BLaER1 (cell line): ENCODE measurements at regions not wholly inside any gene's neighbourhood (a gene's known extent, or its start where the extent isn't known, plus 50 kb on each side); places are given as distances from the start of the nearest gene placed in this dataset.

Source experiments
- H3K27ac ChIP-seq: shearing (Covaris generic); formaldehyde crosslinking; 2 replicates; pipeline ENCODE4 v1.8.1; 2022
- H3K27me3 ChIP-seq: shearing (Covaris generic); formaldehyde crosslinking; 2 replicates; pipeline ENCODE4 v1.8.1; 2022
- H3K36me3 ChIP-seq: shearing (Covaris generic); formaldehyde crosslinking; 2 replicates; pipeline ENCODE4 v1.8.1; 2022
- H3K4me1 ChIP-seq: shearing (Covaris generic); formaldehyde crosslinking; 2 replicates; pipeline ENCODE4 v1.8.1; 2022
- H3K4me2 ChIP-seq: shearing (Covaris generic); formaldehyde crosslinking; 2 replicates; pipeline ENCODE4 v1.8.1; 2022
- H3K4me3 ChIP-seq: shearing (Covaris generic); formaldehyde crosslinking; 2 replicates; pipeline ENCODE4 v1.8.1; 2022
- H3K9ac ChIP-seq: shearing (Covaris generic); formaldehyde crosslinking; 2 replicates; pipeline ENCODE4 v1.8.1; 2022
- H3K9me3 ChIP-seq: shearing (Covaris generic); formaldehyde crosslinking; 2 replicates; pipeline ENCODE4 v1.8.1; 2022
- H4K20me1 ChIP-seq: shearing (Covaris generic); formaldehyde crosslinking; 2 replicates; pipeline ENCODE4 v1.8.1; 2022
- Cebpa-rat ChIP-seq: shearing (Covaris generic); IDR thresholded peaks from 2 replicates; pipeline ENCODE4 v1.8.1; 2022

DNA sequence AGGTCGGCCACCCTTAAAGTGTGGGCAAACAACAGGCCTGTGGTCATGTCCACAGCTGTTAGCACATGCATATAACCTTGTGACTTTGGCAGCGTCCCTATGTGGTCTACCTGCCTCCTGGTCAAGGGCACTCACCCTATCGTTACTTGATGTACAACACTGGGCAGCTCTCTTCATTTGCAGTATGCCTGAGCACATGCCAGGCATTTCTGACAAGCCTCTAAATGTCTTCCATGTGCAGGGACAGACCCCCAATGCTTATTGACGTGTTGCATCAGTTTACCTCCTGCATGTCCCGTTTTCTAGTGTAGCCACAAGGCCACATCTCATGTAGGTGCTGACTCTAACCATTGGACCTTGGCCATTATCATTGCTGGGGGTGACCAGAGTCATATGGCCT is 731.7 kb upstream of the MIR17HG start:
- no peak for TF ChIP-seq Cebpa-rat
- Histone ChIP-seq H3K27ac (no peak overlapping the region), H3K9ac (no peak overlapping the region), H3K27me3 (no peaks in the 10 kb centered on the region), H3K4me2 (no peak overlapping the region), H3K36me3 (no peaks in the 10 kb centered on the region), H3K4me1 (no peaks in the 10 kb centered on the region), H4K20me1 (no peaks in the 10 kb centered on the region), H3K4me3 (no peak overlapping the region), H3K9me3 (peaks cover 15% of the 10 kb centered on the region)

DNA sequence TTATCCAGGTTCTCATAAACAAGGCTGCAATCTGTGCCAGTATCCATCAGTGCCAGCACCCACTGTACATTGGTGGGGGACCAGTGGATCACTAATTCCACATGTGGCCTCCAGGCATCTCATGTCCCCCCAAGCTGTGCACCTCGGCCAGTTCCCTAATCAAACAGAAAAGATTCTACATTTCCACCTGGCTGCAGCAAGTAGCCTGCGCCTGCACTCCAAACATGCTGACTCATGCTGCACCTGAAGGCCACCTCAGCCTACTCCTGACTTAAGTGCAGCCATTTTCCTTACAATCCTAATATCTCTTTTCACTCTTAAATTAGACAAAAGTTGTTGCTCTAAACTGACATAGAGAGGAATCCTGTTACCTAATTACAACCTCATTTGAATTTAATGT is 729.4 kb upstream of the MIR17HG start:
- Histone ChIP-seq H3K9me3 (peaks cover 15% of the 10 kb centered on the region), H3K4me1 (no peaks in the 10 kb centered on the region), H3K27ac (no peak overlapping the region), H3K4me3 (no peak overlapping the region), H3K9ac (no peak overlapping the region), H3K4me2 (no peak overlapping the region), H3K27me3 (no peaks in the 10 kb centered on the region), H3K36me3 (no peaks in the 10 kb centered on the region), H4K20me1 (no peaks in the 10 kb centered on the region)
- TF ChIP-seq Cebpa-rat = no peak

DNA sequence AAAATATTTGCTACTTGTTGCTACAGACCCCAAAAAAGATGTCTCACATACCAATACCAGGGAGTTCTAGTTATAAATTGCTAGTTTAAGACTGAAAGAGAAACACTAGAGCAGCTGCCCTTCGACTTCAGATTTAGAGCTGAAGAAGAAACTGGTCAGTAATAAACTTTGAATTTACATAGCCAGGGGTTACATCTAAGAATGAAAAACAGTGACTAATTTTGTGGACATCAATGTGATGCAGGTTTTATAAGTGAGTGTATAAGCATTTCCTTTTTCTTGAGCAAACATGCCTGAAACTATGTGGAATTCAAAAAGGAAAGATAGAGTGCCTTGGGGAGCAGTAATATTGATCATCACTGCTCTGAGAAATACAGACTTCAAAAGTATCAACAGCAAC is 724.9 kb upstream of the MIR17HG start:
- Histone ChIP-seq H3K9ac (no peak overlapping the region), H3K4me3 (no peak overlapping the region), H3K4me2 (no peak overlapping the region), H4K20me1 (no peaks in the 10 kb centered on the region), H3K27me3 (no peaks in the 10 kb centered on the region), H3K4me1 (no peaks in the 10 kb centered on the region), H3K9me3 (peaks cover 7% of the 10 kb centered on the region), H3K27ac (no peak overlapping the region), H3K36me3 (no peaks in the 10 kb centered on the region)
- no peak for TF ChIP-seq Cebpa-rat

DNA sequence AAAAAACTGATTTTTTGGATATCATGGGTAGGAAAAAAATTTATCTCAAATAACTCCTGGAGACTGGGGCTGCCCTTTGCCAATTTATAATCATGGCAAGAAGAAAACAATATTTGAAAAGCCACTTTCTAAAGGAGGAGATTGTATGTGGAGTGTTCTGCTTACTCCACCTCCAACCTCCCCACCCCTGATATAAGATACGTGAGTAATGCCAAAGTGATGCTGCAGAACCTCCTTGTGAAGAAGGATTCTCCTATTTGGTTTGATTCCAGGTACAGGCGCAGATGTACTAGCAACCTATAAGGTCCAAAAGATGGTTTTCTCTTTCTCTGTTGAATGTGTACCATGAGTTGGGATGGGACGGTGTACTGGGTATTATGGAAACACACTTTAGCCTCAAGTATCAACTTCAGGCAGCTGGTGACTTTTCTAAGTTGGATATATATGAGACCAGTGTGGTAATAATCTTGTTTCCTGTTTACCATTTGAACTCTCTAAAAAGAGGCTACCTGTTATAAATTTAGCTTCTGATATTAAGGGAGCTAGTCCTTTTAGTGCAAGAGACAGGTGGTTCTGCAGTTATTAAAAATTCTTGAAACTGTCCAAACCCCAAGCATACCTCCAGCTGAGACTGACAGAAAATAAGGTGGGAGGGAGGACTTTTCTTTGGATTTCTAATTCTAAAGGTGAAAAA is 724.0 kb upstream of the MIR17HG start:
- TF ChIP-seq Cebpa-rat = no peak
- H3K9ac ChIP-seq = no peak overlapping the region
- no peaks in the 10 kb centered on the region for H3K27me3 ChIP-seq
- no peaks in the 10 kb centered on the region for H3K36me3 ChIP-seq
- no peaks in the 10 kb centered on the region for H3K4me1 ChIP-seq
- H3K9me3 ChIP-seq = no peaks in the 10 kb centered on the region
- H3K4me2 ChIP-seq = no peak overlapping the region
- H3K27ac ChIP-seq = no peak overlapping the region
- H3K4me3 ChIP-seq = no peak overlapping the region
- H4K20me1 ChIP-seq = no peaks in the 10 kb centered on the region

DNA sequence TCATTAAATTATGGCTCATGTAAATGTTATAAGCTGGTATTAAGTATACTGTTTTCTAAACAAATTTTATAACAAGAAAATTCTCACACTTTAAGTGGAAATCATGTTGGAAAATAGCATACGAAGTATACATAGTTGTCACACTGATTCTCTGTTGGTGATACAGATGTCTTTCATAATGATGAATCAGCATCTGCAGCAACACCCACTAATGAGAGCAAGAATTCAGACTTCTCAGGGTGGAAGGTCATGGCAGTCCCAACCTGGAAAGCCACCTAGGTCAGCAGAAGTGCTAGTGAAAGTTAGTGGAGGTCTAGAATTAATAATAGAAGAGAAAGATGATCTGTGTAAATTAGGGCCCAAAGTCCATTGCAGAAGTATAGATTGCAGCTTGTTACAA is 719.7 kb upstream of the MIR17HG start:
- Histone ChIP-seq H3K4me2 (no peak overlapping the region), H3K9me3 (no peaks in the 10 kb centered on the region), H3K4me3 (no peak overlapping the region), H4K20me1 (no peaks in the 10 kb centered on the region), H3K4me1 (no peaks in the 10 kb centered on the region), H3K27ac (no peak overlapping the region), H3K27me3 (no peaks in the 10 kb centered on the region), H3K9ac (no peak overlapping the region), H3K36me3 (no peaks in the 10 kb centered on the region)
- TF ChIP-seq Cebpa-rat = no peak

DNA sequence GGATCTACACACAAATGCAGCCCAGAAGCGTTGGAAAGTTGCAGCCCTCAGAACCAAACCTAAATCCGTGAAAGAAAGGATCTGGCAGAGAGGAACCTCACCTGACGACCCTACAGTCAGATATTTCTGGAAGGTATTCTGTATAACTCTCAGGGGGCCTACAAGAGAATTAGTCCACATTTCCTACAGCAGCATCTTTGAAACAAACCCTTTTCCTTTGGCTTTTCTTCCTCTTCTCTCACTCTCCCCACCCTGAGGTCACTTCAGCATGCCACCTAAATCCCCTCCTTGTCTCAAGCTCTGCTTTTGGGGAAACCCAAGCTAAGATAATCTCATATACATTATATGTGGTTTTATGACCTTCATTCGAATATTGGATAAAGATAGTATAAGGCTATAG is 719.0 kb upstream of the MIR17HG start:
- Histone ChIP-seq H3K27me3 (no peaks in the 10 kb centered on the region), H3K4me3 (no peak overlapping the region), H3K9ac (no peak overlapping the region), H4K20me1 (no peaks in the 10 kb centered on the region), H3K9me3 (no peaks in the 10 kb centered on the region), H3K4me1 (no peaks in the 10 kb centered on the region), H3K36me3 (no peaks in the 10 kb centered on the region), H3K4me2 (no peak overlapping the region), H3K27ac (no peak overlapping the region)
- no peak for TF ChIP-seq Cebpa-rat

DNA sequence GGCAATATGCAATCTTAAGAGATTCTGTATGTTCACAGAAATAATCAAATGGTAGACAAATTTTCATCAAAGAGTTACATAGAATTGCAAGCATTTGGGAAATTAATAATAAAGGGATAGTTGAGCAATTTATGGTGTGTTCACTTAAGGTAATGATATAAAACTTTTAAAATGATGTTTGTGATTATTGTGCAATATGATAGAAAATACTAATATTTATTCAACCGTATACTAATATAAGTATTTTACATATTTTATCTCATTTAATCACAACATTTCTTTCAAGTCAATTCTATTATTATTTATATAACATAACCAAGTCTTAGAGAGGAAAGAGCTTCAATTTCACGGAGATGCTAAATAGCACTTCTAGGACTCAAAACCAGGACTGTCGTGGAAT is 716.8 kb upstream of the MIR17HG start:
- H3K36me3 ChIP-seq = no peaks in the 10 kb centered on the region
- no peak overlapping the region for H3K27ac ChIP-seq
- no peaks in the 10 kb centered on the region for H4K20me1 ChIP-seq
- no peak overlapping the region for H3K9ac ChIP-seq
- H3K4me2 ChIP-seq = no peak overlapping the region
- no peaks in the 10 kb centered on the region for H3K4me1 ChIP-seq
- H3K9me3 ChIP-seq = no peaks in the 10 kb centered on the region
- no peak for TF ChIP-seq Cebpa-rat
- H3K4me3 ChIP-seq = no peak overlapping the region
- no peaks in the 10 kb centered on the region for H3K27me3 ChIP-seq

DNA sequence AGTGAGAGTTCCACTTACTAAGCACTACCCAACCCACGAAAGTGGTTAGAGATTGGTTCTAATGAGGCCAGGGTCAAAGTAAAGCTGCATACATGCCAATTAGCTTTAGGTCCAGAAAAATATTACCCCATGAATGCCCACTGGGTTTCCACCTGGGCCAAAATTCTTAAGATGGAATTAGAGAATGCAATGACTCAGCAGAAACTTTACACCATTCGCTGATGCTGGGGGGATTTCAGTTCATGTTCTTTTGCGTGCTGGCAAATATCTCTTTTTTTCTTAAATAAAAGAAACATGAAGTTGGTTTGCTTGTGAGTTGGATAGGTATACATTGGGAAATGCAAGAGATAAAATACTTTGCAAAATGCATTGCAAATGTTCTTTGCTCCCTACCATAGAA is 715.3 kb upstream of the MIR17HG start:
- Histone ChIP-seq H3K27me3 (no peaks in the 10 kb centered on the region), H3K4me3 (no peak overlapping the region), H3K36me3 (no peaks in the 10 kb centered on the region), H3K4me2 (no peak overlapping the region), H3K9me3 (no peaks in the 10 kb centered on the region), H3K4me1 (no peaks in the 10 kb centered on the region), H3K9ac (no peak overlapping the region), H3K27ac (no peak overlapping the region), H4K20me1 (no peaks in the 10 kb centered on the region)
- no peak for TF ChIP-seq Cebpa-rat

DNA sequence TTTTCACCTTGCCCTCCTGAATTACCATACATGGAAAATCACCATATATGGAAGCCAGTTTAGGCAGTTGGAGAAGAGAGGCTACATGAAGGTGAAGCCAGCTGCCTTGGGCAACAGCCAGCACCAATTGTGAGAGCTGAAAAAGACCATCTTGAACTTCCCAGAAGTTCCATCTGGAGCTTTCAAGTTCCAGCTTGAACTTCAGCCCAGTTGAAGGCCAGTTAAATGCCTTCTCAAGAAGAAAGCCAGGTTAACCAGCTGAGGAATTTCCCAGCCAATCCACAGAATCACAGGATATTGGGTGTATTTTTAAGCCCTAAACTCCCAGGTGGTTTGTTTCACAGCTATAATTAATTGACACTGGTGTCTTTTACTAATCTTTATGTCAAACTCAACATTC is 713.6 kb upstream of the MIR17HG start:
- no peak for TF ChIP-seq Cebpa-rat
- Histone ChIP-seq H3K9ac (no peak overlapping the region), H3K27me3 (no peaks in the 10 kb centered on the region), H3K4me2 (no peak overlapping the region), H3K36me3 (no peaks in the 10 kb centered on the region), H3K27ac (no peak overlapping the region), H3K4me1 (no peaks in the 10 kb centered on the region), H3K4me3 (no peak overlapping the region), H4K20me1 (no peaks in the 10 kb centered on the region), H3K9me3 (no peaks in the 10 kb centered on the region)

DNA sequence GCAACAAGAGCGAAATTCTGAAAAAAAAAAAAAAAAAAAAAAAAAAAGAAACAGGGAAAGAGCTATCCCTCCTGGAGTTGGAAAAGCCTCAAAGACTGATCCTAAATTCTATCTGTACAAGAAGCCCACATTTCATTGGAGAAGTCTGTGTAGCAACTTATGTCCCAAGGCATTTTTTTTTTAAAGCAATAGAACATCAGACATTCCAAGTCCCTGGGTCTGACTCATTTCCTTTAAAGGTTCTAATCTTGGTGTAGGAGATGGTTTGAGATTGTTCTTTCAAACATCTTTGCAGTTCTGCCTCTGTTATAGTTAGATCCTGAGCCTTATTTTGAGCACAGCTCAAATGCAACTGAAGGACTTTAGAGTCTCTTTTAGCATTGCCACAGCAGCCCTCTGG is 706.5 kb upstream of the MIR17HG start:
- no peak overlapping the region for H3K4me2 ChIP-seq

DNA sequence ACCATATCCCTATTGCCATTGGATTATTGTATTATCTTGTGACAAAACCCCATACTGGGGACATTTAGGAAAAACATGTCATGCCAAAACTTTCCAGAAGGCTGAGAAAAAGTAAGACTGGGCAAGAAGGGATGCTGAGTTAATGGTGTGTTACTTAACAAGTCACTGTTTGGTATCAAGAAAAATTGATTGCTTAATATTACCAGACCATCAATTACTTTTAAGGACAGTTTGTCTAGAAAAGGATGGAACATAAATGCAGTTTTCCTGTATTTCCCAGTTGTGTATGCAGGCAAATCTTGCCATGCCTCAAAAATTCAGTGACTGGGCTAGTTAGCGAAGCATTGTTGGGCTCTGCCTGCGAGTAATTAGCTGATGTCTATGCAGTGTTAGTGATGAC is 705.6 kb upstream of the MIR17HG start:
- no peak overlapping the region for H3K4me2 ChIP-seq
- H3K9ac ChIP-seq = no peak overlapping the region
- no peak overlapping the region for H3K27ac ChIP-seq
- H3K9me3 ChIP-seq = peaks cover 13% of the 10 kb centered on the region; the same call in 1 of the 2 replicates
- H3K27me3 ChIP-seq = no peaks in the 10 kb centered on the region
- no peaks in the 10 kb centered on the region for H3K36me3 ChIP-seq
- no peaks in the 10 kb centered on the region for H4K20me1 ChIP-seq
- no peak for TF ChIP-seq Cebpa-rat
- H3K4me3 ChIP-seq = no peak overlapping the region
- no peaks in the 10 kb centered on the region for H3K4me1 ChIP-seq

More for the DNA sequence above, 706.5 kb upstream of the MIR17HG start:
- no peaks in the 10 kb centered on the region for H3K36me3 ChIP-seq
- H3K27ac ChIP-seq = no peak overlapping the region
- no peak overlapping the region for H3K9ac ChIP-seq
- peaks cover 13% of the 10 kb centered on the region; the same call in 1 of the 2 replicates for H3K9me3 ChIP-seq
- no peak for TF ChIP-seq Cebpa-rat
- no peaks in the 10 kb centered on the region for H3K4me1 ChIP-seq
- H3K27me3 ChIP-seq = no peaks in the 10 kb centered on the region
- H3K4me3 ChIP-seq = no peak overlapping the region
- no peaks in the 10 kb centered on the region for H4K20me1 ChIP-seq
